OCI-LY7 (cell line): ENCODE measurements at regions not wholly inside any gene's neighbourhood (a gene's known extent, or its start where the extent isn't known, plus 50 kb on each side); places are given as distances from the start of the nearest gene placed in this dataset.
"Not testable (repeated sequence)": the region's sequence is repeated elsewhere in the genome, so short reads cannot be mapped to it uniquely, and the experiment has no call there.

Experiments used
- BruUV-seq: library from RNA; stranded (reverse); fragments of 400-500 nt; replicated peaks from 2 replicates; lab custom pipeline; 2021; lab: Mats Ljungman, UMichigan
- CTCF ChIA-PET: fragments of 300-600 bp; sonication (Branson Sonifier 250); formaldehyde crosslinking; loops from one replicate; lab custom pipeline; 2022; ENCODE audit warnings: antibody characterized with exemption; ENCODE audit not compliant: unreplicated experiment; lab: Charles Lee
- POLR2A ChIA-PET: fragments of 300-600 bp; sonication (Branson Sonifier 250); formaldehyde crosslinking; loops from one replicate; lab custom pipeline; 2022; ENCODE audit warnings: antibody characterized with exemption; lab: Charles Lee
- DNase-seq: peaks from one replicate; pipeline ENCODE4 v3.0.0-alpha.2; 2015; ENCODE audit warnings: low spot score
- H2AFZ ChIP-seq: fragments of 200-600 bp; sonication (generic), shearing (Covaris generic); 2 replicates; pipeline ENCODE4 v1.6.1; 2014; ENCODE audit warnings: mild to moderate bottlenecking, antibody characterized with exemption, low read length, moderate library complexity
- H3K27ac ChIP-seq: fragments of 200-600 bp; sonication (generic); 2 replicates; pipeline ENCODE4 v1.5.1; 2014; ENCODE audit warnings: mixed run types, low read depth, mild to moderate bottlenecking, moderate library complexity, low read length, inconsistent platforms; ENCODE audit not compliant: poor library complexity, severe bottlenecking
- H3K36me3 ChIP-seq: fragments of 200-600 bp; sonication (generic); 2 replicates; pipeline ENCODE4 v1.6.1; 2014; ENCODE audit warnings: mild to moderate bottlenecking, antibody characterized with exemption, low read length, moderate library complexity, mixed read lengths; ENCODE audit not compliant: insufficient read depth
- H3K4me1 ChIP-seq: fragments of 200-600 bp; sonication (generic); 2 replicates; pipeline ENCODE4 v1.5.1; 2014; ENCODE audit warnings: mild to moderate bottlenecking, low read length; ENCODE audit not compliant: insufficient read depth, poor library complexity, severe bottlenecking
- H3K4me2 ChIP-seq: fragments of 200-600 bp; sonication (generic); 2 replicates; pipeline ENCODE4 v1.6.1; 2014; ENCODE audit warnings: mild to moderate bottlenecking, low read length
- H3K4me3 ChIP-seq: fragments of 200-600 bp; sonication (generic); 2 replicates; pipeline ENCODE4 v1.5.1; 2014; ENCODE audit warnings: mild to moderate bottlenecking, low read depth, low read length; ENCODE audit not compliant: poor library complexity, severe bottlenecking
- H3K79me2 ChIP-seq: fragments of 200-600 bp; sonication (generic); 2 replicates; pipeline ENCODE4 v1.6.1; 2016; ENCODE audit warnings: low read depth, mild to moderate bottlenecking, low read length, moderate library complexity, mixed read lengths; ENCODE audit not compliant: insufficient read depth
- H3K9me2 ChIP-seq: fragments of 200-600 bp; sonication (generic); 2 replicates; pipeline ENCODE4 v1.6.1; 2016; ENCODE audit warnings: mild to moderate bottlenecking, low read length, mixed read lengths; ENCODE audit not compliant: insufficient read depth
- H3K9me3 ChIP-seq: fragments of 200-600 bp; sonication (generic); 2 replicates; pipeline ENCODE4 v1.6.1; 2014; ENCODE audit warnings: mild to moderate bottlenecking, mixed run types, low read length, mixed read lengths
- H4K20me1 ChIP-seq: fragments of 200-600 bp; sonication (generic); 2 replicates; pipeline ENCODE4 v1.6.1; 2014; ENCODE audit warnings: mild to moderate bottlenecking, antibody characterized with exemption, low read length, moderate library complexity, mixed read lengths; ENCODE audit not compliant: insufficient read depth
- EZH2phosphoT487 ChIP-seq: fragments of 200-600 bp; sonication (generic); IDR thresholded peaks from 2 replicates; pipeline ENCODE4 v1.6.1; 2018; ENCODE audit warnings: low read depth, borderline replicate concordance, mild to moderate bottlenecking, mixed run types, antibody characterized with exemption, low read length, moderate library complexity, mixed read lengths
- intact Hi-C: fragments of 100-400 bp; cut with micrococcal nuclease; formaldehyde crosslinking; loops from one replicate; pipeline ENCODE4 v1.10.0; 2022; ENCODE audit not compliant: unreplicated experiment
- TF ChIP-seq, protein P1 (sequence below): fragments of 200-600 bp; sonication (generic); conservative IDR thresholded peaks from 2 replicates; pipeline ENCODE4 v1.5.1; 2014; ENCODE audit warnings: mild to moderate bottlenecking, antibody characterized with exemption, low read length, moderate library complexity, mixed read lengths

DNA sequence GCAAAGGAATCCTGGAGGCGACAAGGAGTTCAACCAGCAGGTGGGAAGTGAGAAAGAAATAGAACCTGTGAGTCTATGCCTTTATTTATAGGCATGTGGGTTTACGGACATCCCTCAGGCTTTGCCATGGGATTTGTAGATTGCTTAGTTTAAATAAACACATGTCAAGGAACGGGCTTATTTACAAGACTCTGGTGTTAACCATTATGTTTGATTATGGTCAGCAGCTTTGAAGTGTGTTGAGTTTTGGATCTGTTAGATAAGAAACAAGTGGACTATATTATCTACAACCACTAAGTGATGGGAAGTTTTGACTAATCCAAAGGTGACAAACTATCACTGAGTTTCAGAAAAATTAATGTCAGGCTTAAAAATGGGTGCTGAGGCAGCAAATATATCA is 143.2 kb downstream of the SLITRK5 start:
- Histone ChIP-seq H4K20me1 (no peaks in the 10 kb centered on the region), H3K79me2 (no peaks in the 10 kb centered on the region), H3K9me2 (no peaks in the 10 kb centered on the region), H3K4me1 (no peaks in the 10 kb centered on the region), H3K4me2 (no peak overlapping the region), H2AFZ (no peak overlapping the region), H3K27ac (no peak overlapping the region), H3K9me3 (no peaks in the 10 kb centered on the region), H3K4me3 (no peak overlapping the region), H3K36me3 (no peaks in the 10 kb centered on the region)
- no TSS peak for BruUV-seq
- intact Hi-C loops = no loop called here
- ChIA-PET POLR2A (interaction anchor here (0.6 to 0.7 kb wide), 2 partner anchors 46 to 172 kb away, joined by 3 read pairs; no protein-coding TSS in a partner anchor), CTCF (no interaction called here)
- TF ChIP-seq EZH2phosphoT487 = no peak
- TF ChIP-seq, protein P1, sequence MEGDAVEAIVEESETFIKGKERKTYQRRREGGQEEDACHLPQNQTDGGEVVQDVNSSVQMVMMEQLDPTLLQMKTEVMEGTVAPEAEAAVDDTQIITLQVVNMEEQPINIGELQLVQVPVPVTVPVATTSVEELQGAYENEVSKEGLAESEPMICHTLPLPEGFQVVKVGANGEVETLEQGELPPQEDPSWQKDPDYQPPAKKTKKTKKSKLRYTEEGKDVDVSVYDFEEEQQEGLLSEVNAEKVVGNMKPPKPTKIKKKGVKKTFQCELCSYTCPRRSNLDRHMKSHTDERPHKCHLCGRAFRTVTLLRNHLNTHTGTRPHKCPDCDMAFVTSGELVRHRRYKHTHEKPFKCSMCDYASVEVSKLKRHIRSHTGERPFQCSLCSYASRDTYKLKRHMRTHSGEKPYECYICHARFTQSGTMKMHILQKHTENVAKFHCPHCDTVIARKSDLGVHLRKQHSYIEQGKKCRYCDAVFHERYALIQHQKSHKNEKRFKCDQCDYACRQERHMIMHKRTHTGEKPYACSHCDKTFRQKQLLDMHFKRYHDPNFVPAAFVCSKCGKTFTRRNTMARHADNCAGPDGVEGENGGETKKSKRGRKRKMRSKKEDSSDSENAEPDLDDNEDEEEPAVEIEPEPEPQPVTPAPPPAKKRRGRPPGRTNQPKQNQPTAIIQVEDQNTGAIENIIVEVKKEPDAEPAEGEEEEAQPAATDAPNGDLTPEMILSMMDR = no peak
- no peak for DNase-seq

- Histone ChIP-seq H4K20me1 (no peaks in the 10 kb centered on the region), H3K9me2 (no peaks in the 10 kb centered on the region), H2AFZ (no peak overlapping the region), H3K9me3 (no peaks in the 10 kb centered on the region), H3K4me3 (no peak overlapping the region), H3K4me2 (no peak overlapping the region), H3K27ac (no peak overlapping the region), H3K79me2 (no peaks in the 10 kb centered on the region), H3K4me1 (no peaks in the 10 kb centered on the region), H3K36me3 (no peaks in the 10 kb centered on the region)
- intact Hi-C loops = no loop called here
- ChIA-PET POLR2A (no interaction called here), CTCF (no interaction called here)
- no TSS peak for BruUV-seq
- DNase-seq = no peak
- TF ChIP-seq, protein P1 = no peak
- TF ChIP-seq EZH2phosphoT487 = no peak
Observed at GRCh38 chr13:87820241-87820640, 149.1 kb downstream of the SLITRK5 start.

DNA sequence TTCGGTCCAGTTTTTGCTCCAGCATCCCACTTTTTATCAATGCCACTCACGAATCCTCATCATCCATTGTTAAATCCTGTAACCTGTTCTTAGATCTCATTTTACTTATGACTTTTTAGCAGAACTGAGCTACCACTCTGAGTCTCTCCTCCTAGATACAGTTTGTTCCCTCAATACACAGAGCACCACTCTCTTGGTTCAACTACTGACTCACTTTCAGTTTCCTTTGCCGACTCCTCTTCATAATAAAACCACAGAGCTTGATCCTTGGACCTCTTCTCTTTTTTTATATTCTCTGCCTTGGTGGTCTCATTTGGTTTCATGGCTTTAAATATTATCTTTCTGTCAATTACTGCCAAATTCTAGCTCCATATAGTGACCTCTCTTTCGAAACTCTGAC is 150.3 kb downstream of the SLITRK5 start:
- Histone ChIP-seq H3K9me2 (no peaks in the 10 kb centered on the region), H2AFZ (no peak overlapping the region), H3K36me3 (no peaks in the 10 kb centered on the region), H3K9me3 (no peaks in the 10 kb centered on the region), H3K27ac (no peak overlapping the region), H3K4me1 (no peaks in the 10 kb centered on the region), H3K4me3 (no peak overlapping the region), H3K79me2 (no peaks in the 10 kb centered on the region), H4K20me1 (no peaks in the 10 kb centered on the region), H3K4me2 (0 out of 2 replicates have a peak overlapping the region, but pooled peaks have one; percentile 13)
- no peak for DNase-seq
- BruUV-seq = no TSS peak
- POLR2A ChIA-PET = interaction anchor here (0.6 to 1.0 kb wide), 2 partner anchors 12 to 15 kb away, joined by 3 read pairs; no protein-coding TSS in a partner anchor
- no peak for TF ChIP-seq EZH2phosphoT487
- TF ChIP-seq, protein P1 = no peak
- CTCF ChIA-PET = no interaction called here
- intact Hi-C loops = no loop called here

DNA sequence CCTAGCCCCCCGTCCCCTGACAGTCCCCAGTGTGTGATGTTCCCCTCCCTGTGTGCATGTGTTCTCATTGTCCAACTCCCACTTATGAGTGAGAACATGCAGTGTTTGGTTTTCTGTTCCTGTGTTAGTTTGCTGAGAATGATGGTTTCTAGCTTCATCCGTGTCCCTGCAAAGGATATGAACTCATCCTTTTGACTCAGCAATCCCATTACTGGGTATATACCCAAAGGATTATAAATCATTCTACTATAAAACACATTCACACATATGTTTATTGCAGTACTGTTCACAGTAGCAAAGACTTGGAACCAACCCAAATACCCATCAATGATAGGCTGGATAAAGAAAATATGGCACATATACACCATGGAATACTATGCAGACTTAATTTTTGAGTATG is 155.1 kb downstream of the SLITRK5 start:
- BruUV-seq, H3K36me3 ChIP-seq, H3K79me2 ChIP-seq, CTCF ChIA-PET, H2AFZ ChIP-seq, H4K20me1 ChIP-seq, DNase-seq, H3K27ac ChIP-seq, H3K9me3 ChIP-seq, intact Hi-C loops, POLR2A ChIA-PET, H3K4me3 ChIP-seq, H3K4me1 ChIP-seq, H3K4me2 ChIP-seq, H3K9me2 ChIP-seq: not testable (repeated sequence)
